ENCODE measurements at regions not wholly inside any gene's neighbourhood (a gene's known extent, or its start where the extent isn't known, plus 50 kb on each side); places are given as distances from the start of the nearest gene placed in this dataset.

GRCh38 chr18:31247574-31248199 lies 70.3 kb upstream of the DSG1 start:
- no peak for DNase-seq (ENCODE audit: low read depth)

- no peak for DNase-seq (ENCODE audit: low read depth)
Measured at GRCh38 chr18:31248783-31249521, 69.0 kb upstream of the DSG1 start.

- DNase-seq (ENCODE audit: low read depth): no peak
Measured at GRCh38 chr18:31250902-31251301, 67.1 kb upstream of the DSG1 start.

- DNase-seq (ENCODE audit: low read depth): no peak
Measured at GRCh38 chr18:31252522-31252921, 65.4 kb upstream of the DSG1 start.

GRCh38 chr18:31255953-31256352 lies 62.0 kb upstream of the DSG1 start:
- no peak for DNase-seq (ENCODE audit: low read depth)

- DNase-seq (ENCODE audit: low read depth): no peak
Measured at GRCh38 chr18:31258789-31259188, 59.2 kb upstream of the DSG1 start.

GRCh38 chr18:31261792-31262582 lies 56.0 kb upstream of the DSG1 start:
- DNase-seq (ENCODE audit: low read depth): no peak

- DNase-seq (ENCODE audit: low read depth): no peak
Measured at GRCh38 chr18:31267823-31268481, 50.0 kb upstream of the DSG1 start.

Data from RPMI7951 (cell line).